ENCODE measurements at regions not wholly inside any gene's neighbourhood (a gene's known extent, or its start where the extent isn't known, plus 50 kb on each side); places are given as distances from the start of the nearest gene placed in this dataset.

DNA sequence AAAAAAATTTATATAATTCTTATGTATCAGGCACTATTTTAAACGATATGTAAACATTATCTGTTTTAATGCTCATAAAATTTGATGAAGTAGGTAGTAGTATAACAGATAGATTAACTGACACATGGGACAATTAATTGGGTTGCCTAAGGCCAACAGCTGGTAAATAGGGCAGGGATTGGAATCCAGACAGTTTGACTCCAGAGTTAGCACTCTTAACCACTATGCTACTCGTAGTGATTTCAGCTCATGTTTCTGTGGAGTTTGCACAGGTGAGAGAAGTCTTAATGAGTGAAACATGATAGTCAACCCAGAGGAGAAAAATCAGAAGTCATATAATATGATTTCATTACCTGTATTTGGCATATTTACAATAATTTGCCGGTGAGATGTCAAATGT, 126.0 kb upstream of the WDFY3 start:
- TF ChIP-seq, protein P1, sequence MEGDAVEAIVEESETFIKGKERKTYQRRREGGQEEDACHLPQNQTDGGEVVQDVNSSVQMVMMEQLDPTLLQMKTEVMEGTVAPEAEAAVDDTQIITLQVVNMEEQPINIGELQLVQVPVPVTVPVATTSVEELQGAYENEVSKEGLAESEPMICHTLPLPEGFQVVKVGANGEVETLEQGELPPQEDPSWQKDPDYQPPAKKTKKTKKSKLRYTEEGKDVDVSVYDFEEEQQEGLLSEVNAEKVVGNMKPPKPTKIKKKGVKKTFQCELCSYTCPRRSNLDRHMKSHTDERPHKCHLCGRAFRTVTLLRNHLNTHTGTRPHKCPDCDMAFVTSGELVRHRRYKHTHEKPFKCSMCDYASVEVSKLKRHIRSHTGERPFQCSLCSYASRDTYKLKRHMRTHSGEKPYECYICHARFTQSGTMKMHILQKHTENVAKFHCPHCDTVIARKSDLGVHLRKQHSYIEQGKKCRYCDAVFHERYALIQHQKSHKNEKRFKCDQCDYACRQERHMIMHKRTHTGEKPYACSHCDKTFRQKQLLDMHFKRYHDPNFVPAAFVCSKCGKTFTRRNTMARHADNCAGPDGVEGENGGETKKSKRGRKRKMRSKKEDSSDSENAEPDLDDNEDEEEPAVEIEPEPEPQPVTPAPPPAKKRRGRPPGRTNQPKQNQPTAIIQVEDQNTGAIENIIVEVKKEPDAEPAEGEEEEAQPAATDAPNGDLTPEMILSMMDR (conservative IDR thresholded peaks at IDR 0.05; ENCODE audit: low read depth, low read length) = no peak
- no peak for TF ChIP-seq EZH2 (IDR thresholded peaks at IDR 0.05; ENCODE audit: borderline replicate concordance, low read depth, low read length, poor library complexity, severe bottlenecking)
